ENCODE measurements at regions not wholly inside any gene's neighbourhood (a gene's known extent, or its start where the extent isn't known, plus 50 kb on each side); places are given as distances from the start of the nearest gene placed in this dataset.

- no peaks in the 10 kb centered on the region for H3K4me1 ChIP-seq (ENCODE audit: control insufficient read depth, insufficient read depth, low read length)
- H3K36me3 ChIP-seq (ENCODE audit: control insufficient read depth, insufficient read depth, low read length): no peaks in the 10 kb centered on the region
- no peak overlapping the region for H3K4me3 ChIP-seq (ENCODE audit: low read length)
- H3K27me3 ChIP-seq (ENCODE audit: control insufficient read depth, insufficient read depth, low read length): no peaks in the 10 kb centered on the region
- no peak overlapping the region for H3K9ac ChIP-seq (ENCODE audit: low read length)
- no peaks in the 10 kb centered on the region for H3K9me3 ChIP-seq (ENCODE audit: control insufficient read depth, low read length)
Observed at GRCh38 chr9:17013891-17014290, 120.9 kb upstream of the CNTLN start.

DNA sequence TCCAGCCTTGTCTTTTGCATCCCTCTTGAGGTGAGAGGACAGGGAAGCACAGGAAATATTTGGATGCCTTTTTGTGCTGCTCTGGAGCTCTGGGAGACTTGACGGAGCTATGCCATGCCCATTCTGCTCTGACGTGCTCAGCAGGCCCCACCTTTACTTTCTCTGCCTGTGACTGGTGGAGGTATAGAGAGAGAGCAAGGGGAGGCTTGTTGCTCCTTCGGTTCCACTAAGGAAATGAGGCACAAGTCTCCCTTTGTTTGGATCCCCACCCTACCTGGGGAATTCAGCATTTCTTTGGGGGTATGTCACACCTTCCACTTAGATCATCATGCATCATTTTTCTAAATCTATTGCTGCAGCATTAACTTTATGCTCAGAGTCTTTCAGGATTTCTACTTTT is 121.8 kb upstream of the CNTLN start:
- H3K9me3 ChIP-seq (ENCODE audit: control insufficient read depth, low read length): no peaks in the 10 kb centered on the region
- H3K27me3 ChIP-seq (ENCODE audit: control insufficient read depth, insufficient read depth, low read length): no peaks in the 10 kb centered on the region
- no peak overlapping the region for H3K4me3 ChIP-seq (ENCODE audit: low read length)
- no peaks in the 10 kb centered on the region for H3K36me3 ChIP-seq (ENCODE audit: control insufficient read depth, insufficient read depth, low read length)
- no peaks in the 10 kb centered on the region for H3K4me1 ChIP-seq (ENCODE audit: control insufficient read depth, insufficient read depth, low read length)
- no peak overlapping the region for H3K9ac ChIP-seq (ENCODE audit: low read length)

GRCh38 chr9:17011880-17012279 is 123.0 kb upstream of the CNTLN start:
- Histone ChIP-seq H3K9ac (ENCODE audit: low read length) (no peak overlapping the region), H3K27me3 (ENCODE audit: control insufficient read depth, insufficient read depth, low read length) (no peaks in the 10 kb centered on the region), H3K4me3 (ENCODE audit: low read length) (no peak overlapping the region), H3K9me3 (ENCODE audit: control insufficient read depth, low read length) (no peaks in the 10 kb centered on the region), H3K36me3 (ENCODE audit: control insufficient read depth, insufficient read depth, low read length) (no peaks in the 10 kb centered on the region), H3K4me1 (ENCODE audit: control insufficient read depth, insufficient read depth, low read length) (no peaks in the 10 kb centered on the region)

DNA sequence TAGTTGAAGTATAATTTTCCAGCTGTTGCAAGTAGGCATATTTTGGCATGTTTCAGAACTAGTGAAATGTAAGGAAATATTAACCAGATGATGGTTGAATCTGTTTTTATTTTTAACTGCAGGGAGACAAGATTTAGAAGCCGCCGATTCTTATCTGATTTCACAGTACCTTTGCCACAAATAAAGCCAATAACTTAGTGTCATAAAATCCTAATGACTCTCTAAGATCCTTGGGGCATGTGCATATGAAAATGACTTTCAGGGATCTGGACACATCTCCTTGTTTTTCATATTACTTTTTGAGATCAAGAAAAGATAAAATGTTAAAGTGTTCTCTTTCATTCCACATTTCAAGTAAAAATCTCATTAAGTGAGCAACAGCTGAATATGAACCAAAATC is 125.8 kb upstream of the CNTLN start:
- H3K9me3 ChIP-seq (ENCODE audit: control insufficient read depth, low read length): no peaks in the 10 kb centered on the region
- no peak overlapping the region for H3K4me3 ChIP-seq (ENCODE audit: low read length)
- H3K27me3 ChIP-seq (ENCODE audit: control insufficient read depth, insufficient read depth, low read length): no peaks in the 10 kb centered on the region
- no peak overlapping the region for H3K9ac ChIP-seq (ENCODE audit: low read length)
- H3K4me1 ChIP-seq (ENCODE audit: control insufficient read depth, insufficient read depth, low read length): peaks cover 5% of the 10 kb centered on the region
- no peaks in the 10 kb centered on the region for H3K36me3 ChIP-seq (ENCODE audit: control insufficient read depth, insufficient read depth, low read length)

DNA sequence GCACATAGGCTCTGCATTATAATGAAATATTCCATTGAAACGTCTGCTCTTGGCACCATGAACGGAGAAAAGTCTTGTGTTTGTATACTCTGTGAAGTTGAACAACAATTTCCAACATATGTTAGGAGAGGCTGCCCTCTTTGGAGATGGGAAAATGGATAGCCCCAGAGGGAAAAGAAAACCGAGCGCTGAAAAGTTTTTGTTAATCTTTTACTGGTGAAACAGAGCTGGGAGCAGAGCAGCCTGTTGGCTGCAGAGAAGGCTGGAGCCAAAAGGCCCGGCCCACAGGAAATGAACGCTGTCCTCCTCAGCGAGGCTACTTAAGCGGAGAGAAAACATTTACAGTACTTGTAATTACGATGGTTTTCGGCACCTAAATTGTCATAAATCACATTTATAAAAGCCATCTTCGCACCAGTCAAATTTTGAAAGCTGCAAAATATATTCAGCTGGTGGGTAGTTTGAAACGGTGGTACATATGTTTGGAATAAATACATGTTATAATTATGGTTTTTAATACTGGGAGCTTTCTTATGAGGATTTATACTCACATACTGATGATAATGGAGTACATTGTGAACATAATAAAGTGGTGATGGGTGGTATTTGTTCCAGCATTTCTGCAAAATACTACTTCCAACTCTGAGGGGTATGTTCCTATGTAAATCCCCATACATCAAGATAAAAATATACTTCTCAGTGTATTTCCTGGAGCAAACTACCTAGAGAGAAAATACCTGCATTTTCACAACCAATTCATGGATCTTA is 129.6 kb upstream of the CNTLN start:
- no peaks in the 10 kb centered on the region for H3K36me3 ChIP-seq (ENCODE audit: control insufficient read depth, insufficient read depth, low read length)
- H3K9me3 ChIP-seq (ENCODE audit: control insufficient read depth, low read length): no peaks in the 10 kb centered on the region
- peaks cover 5% of the 10 kb centered on the region for H3K4me1 ChIP-seq (ENCODE audit: control insufficient read depth, insufficient read depth, low read length)
- H3K4me3 ChIP-seq (ENCODE audit: low read length): no peak overlapping the region
- no peaks in the 10 kb centered on the region for H3K27me3 ChIP-seq (ENCODE audit: control insufficient read depth, insufficient read depth, low read length)
- peak overlapping the region; percentile 40 for H3K9ac ChIP-seq (ENCODE audit: low read length)

- Histone ChIP-seq H3K27me3 (ENCODE audit: control insufficient read depth, insufficient read depth, low read length) (no peaks in the 10 kb centered on the region), H3K9me3 (ENCODE audit: control insufficient read depth, low read length) (no peaks in the 10 kb centered on the region), H3K36me3 (ENCODE audit: control insufficient read depth, insufficient read depth, low read length) (no peaks in the 10 kb centered on the region), H3K9ac (ENCODE audit: low read length) (no peak overlapping the region), H3K4me3 (ENCODE audit: low read length) (no peak overlapping the region), H3K4me1 (ENCODE audit: control insufficient read depth, insufficient read depth, low read length) (peaks cover 5% of the 10 kb centered on the region)
Observed at GRCh38 chr9:17004500-17004899, 130.3 kb upstream of the CNTLN start.

DNA sequence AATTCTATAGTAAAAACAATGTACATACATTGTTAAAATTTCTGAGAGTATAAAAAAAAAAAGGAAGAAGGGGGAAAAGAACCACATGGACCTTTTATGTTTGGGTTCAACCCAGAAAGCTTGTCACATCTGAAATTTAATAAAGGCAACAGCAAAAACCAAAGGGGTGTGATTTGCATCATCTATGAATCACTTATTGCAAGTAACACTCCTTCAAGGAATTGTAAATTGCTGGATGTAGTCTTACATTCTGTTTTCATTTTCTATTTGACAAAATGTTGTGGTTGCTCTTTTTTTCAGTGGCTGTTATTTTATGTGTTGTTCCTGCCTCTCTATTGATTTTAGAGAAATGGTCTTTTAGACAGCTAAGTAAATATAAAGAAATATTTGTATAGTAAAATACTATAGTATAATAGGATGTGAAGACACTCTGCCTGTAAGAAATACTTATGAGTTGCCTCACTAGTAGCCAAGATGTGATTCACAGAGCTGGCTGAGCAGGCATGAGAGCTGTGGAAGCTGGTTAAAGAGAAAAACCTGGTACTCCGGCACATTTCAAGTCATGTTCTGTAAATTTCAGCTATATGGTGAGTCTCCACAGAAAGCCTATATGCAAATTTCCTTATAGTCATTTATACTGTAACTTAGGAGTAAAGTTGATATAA is 131.1 kb upstream of the CNTLN start:
- Histone ChIP-seq H3K4me1 (ENCODE audit: control insufficient read depth, insufficient read depth, low read length) (peaks cover 5% of the 10 kb centered on the region), H3K27me3 (ENCODE audit: control insufficient read depth, insufficient read depth, low read length) (no peaks in the 10 kb centered on the region), H3K36me3 (ENCODE audit: control insufficient read depth, insufficient read depth, low read length) (no peaks in the 10 kb centered on the region), H3K4me3 (ENCODE audit: low read length) (no peak overlapping the region), H3K9me3 (ENCODE audit: control insufficient read depth, low read length) (no peaks in the 10 kb centered on the region), H3K9ac (ENCODE audit: low read length) (no peak overlapping the region)

GRCh38 chr9:16996901-16997491 is 126.5 kb upstream of the BNC2 start:
- Histone ChIP-seq H3K4me3 (ENCODE audit: low read length) (no peak overlapping the region), H3K27me3 (ENCODE audit: control insufficient read depth, insufficient read depth, low read length) (no peaks in the 10 kb centered on the region), H3K36me3 (ENCODE audit: control insufficient read depth, insufficient read depth, low read length) (no peaks in the 10 kb centered on the region), H3K9me3 (ENCODE audit: control insufficient read depth, low read length) (no peaks in the 10 kb centered on the region), H3K4me1 (ENCODE audit: control insufficient read depth, insufficient read depth, low read length) (no peaks in the 10 kb centered on the region), H3K9ac (ENCODE audit: low read length) (no peak overlapping the region)

DNA sequence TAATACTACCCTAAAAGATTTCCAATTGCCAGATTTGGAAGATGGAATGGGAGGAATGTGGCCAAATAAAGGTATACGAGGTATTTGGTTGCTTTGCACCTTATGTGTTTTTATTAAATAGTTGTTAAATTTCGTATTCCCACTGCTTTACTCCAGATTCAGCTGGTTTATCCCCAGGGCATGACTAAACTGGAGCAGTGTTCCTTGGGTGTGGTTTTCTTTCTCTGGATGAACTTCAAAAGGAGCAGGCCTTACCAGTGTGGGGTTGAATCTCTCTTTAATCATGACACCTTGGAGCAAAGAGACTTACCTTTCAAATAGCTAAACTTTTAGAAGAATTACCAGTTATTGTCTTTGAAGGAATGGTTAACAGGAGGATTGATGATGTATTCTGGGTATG is 121.7 kb upstream of the BNC2 start:
- no peaks in the 10 kb centered on the region for H3K9me3 ChIP-seq (ENCODE audit: control insufficient read depth, low read length)
- H3K27me3 ChIP-seq (ENCODE audit: control insufficient read depth, insufficient read depth, low read length): no peaks in the 10 kb centered on the region
- no peak overlapping the region for H3K9ac ChIP-seq (ENCODE audit: low read length)
- no peaks in the 10 kb centered on the region for H3K4me1 ChIP-seq (ENCODE audit: control insufficient read depth, insufficient read depth, low read length)
- H3K4me3 ChIP-seq (ENCODE audit: low read length): no peak overlapping the region
- no peaks in the 10 kb centered on the region for H3K36me3 ChIP-seq (ENCODE audit: control insufficient read depth, insufficient read depth, low read length)

DNA sequence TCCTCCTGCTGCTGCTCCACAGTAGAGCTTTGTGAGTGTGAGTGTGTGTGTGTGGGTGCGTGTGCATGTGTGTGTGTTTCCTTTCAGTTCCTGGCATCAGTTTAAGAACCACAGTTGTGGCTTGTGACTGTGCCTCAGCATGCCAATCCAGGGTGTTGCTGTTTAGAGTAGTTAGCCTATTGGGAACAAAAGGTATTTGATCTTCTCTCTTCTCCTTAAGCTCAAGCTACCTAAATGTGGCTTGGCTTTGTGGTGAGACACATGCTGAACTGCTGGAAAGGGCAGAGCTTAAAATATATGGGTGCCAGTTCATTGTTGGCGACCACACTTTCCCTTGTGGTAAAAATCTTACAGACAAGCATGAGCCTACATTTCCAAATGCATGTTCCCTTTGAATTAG is 116.6 kb upstream of the BNC2 start:
- no peaks in the 10 kb centered on the region for H3K4me1 ChIP-seq (ENCODE audit: control insufficient read depth, insufficient read depth, low read length)
- H3K36me3 ChIP-seq (ENCODE audit: control insufficient read depth, insufficient read depth, low read length): no peaks in the 10 kb centered on the region
- no peaks in the 10 kb centered on the region for H3K27me3 ChIP-seq (ENCODE audit: control insufficient read depth, insufficient read depth, low read length)
- H3K9ac ChIP-seq (ENCODE audit: low read length): no peak overlapping the region
- no peak overlapping the region for H3K4me3 ChIP-seq (ENCODE audit: low read length)
- no peaks in the 10 kb centered on the region for H3K9me3 ChIP-seq (ENCODE audit: control insufficient read depth, low read length)

- Histone ChIP-seq H3K9me3 (ENCODE audit: control insufficient read depth, low read length) (no peaks in the 10 kb centered on the region), H3K27me3 (ENCODE audit: control insufficient read depth, insufficient read depth, low read length) (no peaks in the 10 kb centered on the region), H3K4me1 (ENCODE audit: control insufficient read depth, insufficient read depth, low read length) (no peaks in the 10 kb centered on the region), H3K4me3 (ENCODE audit: low read length) (no peak overlapping the region), H3K36me3 (ENCODE audit: control insufficient read depth, insufficient read depth, low read length) (no peaks in the 10 kb centered on the region), H3K9ac (ENCODE audit: low read length) (no peak overlapping the region)
Observed at GRCh38 chr9:16986556-16986955, 116.1 kb upstream of the BNC2 start.

- Histone ChIP-seq H3K4me3 (ENCODE audit: low read length) (no peak overlapping the region), H3K4me1 (ENCODE audit: control insufficient read depth, insufficient read depth, low read length) (no peaks in the 10 kb centered on the region), H3K9ac (ENCODE audit: low read length) (no peak overlapping the region), H3K9me3 (ENCODE audit: control insufficient read depth, low read length) (no peaks in the 10 kb centered on the region), H3K36me3 (ENCODE audit: control insufficient read depth, insufficient read depth, low read length) (no peaks in the 10 kb centered on the region), H3K27me3 (ENCODE audit: control insufficient read depth, insufficient read depth, low read length) (no peaks in the 10 kb centered on the region)
Observed at GRCh38 chr9:16985559-16986348, 115.3 kb upstream of the BNC2 start.

Data from mucosa of stomach (tissue), 1 donor.